HEK293 (cell line): ENCODE measurements at regions not wholly inside any gene's neighbourhood (a gene's known extent, or its start where the extent isn't known, plus 50 kb on each side); places are given as distances from the start of the nearest gene placed in this dataset.

Source experiments
- CTCF ChIP-seq: fragments of 450-650 bp; formaldehyde crosslinking; IDR thresholded peaks from 2 replicates; pipeline ENCODE4 v1.5.1; 2016; ENCODE audit warnings: missing biosample characterization, missing genetic modification characterization
- RBAK ChIP-seq: fragments of 450-650 bp; formaldehyde crosslinking; IDR thresholded peaks from 2 replicates; pipeline ENCODE4 v1.5.1; 2016; ENCODE audit warnings: missing biosample characterization, missing genetic modification characterization
- SALL2 ChIP-seq: fragments of 450-650 bp; formaldehyde crosslinking; IDR thresholded peaks from 2 replicates; pipeline ENCODE4 v1.5.0; 2017; ENCODE audit warnings: missing biosample characterization, mild to moderate bottlenecking, missing genetic modification characterization, borderline replicate concordance
- WT1 ChIP-seq: fragments of 450-650 bp; formaldehyde crosslinking; IDR thresholded peaks from 2 replicates; pipeline ENCODE4 v1.5.1; 2016; ENCODE audit warnings: missing biosample characterization, missing genetic modification characterization
- ZBTB44 ChIP-seq: fragments of 450-650 bp; IDR thresholded peaks from 2 replicates; pipeline ENCODE4 v1.5.1; 2018; ENCODE audit warnings: missing biosample characterization, mild to moderate bottlenecking, missing genetic modification characterization
- ZNF138 ChIP-seq: fragments of 450-650 bp; formaldehyde crosslinking; IDR thresholded peaks from 2 replicates; pipeline ENCODE4 v1.5.1; 2016; ENCODE audit warnings: missing biosample characterization, missing genetic modification characterization, borderline replicate concordance
- ZNF174 ChIP-seq: fragments of 450-650 bp; formaldehyde crosslinking; IDR thresholded peaks from 2 replicates; pipeline ENCODE4 v1.5.0; 2017; ENCODE audit warnings: missing biosample characterization, mild to moderate bottlenecking, missing genetic modification characterization
- ZNF629 ChIP-seq: fragments of 450-650 bp; formaldehyde crosslinking; IDR thresholded peaks from 2 replicates; pipeline ENCODE4 v1.5.1; 2017; ENCODE audit warnings: missing biosample characterization, missing genetic modification characterization

- TF ChIP-seq CTCF (tag by site-specific recombination) (peak; percentile 36; the same call in 1 of the 2 replicates), ZBTB44 (tag by site-specific recombination) (no peak), WT1 (tag by site-specific recombination) (no peak), RBAK (no peak), SALL2 (tag by site-specific recombination) (no peak), ZNF174 (tag by site-specific recombination) (no peak), ZNF629 (tag by site-specific recombination) (no peak), ZNF138 (tag by site-specific recombination) (no peak)
Observed at GRCh38 chr3:10707400-10708215, 108.4 kb upstream of the SLC6A11 start.
